Coronary artery (tissue), 2 donors: ENCODE measurements at regions not wholly inside any gene's neighbourhood (a gene's known extent, or its start where the extent isn't known, plus 50 kb on each side); places are given as distances from the start of the nearest gene placed in this dataset.

ENCODE experiments used
- DNase-seq: peaks from one replicate; pipeline ENCODE4 v3.0.0-alpha.2; 2017; ENCODE audit warnings: low spot score
- H3K27ac ChIP-seq, 2 donors: fragments of 200-600 bp; sonication (generic); one replicate each; pipeline ENCODE4 v1.5.1; 2016 to 2019
- H3K4me3 ChIP-seq: fragments of 200-600 bp; sonication (generic); 2 replicates; pipeline ENCODE4 v1.5.1; 2016; ENCODE audit warnings: mild to moderate bottlenecking, moderate library complexity
- TF ChIP-seq, protein P1 (sequence below): fragments of 200-600 bp; sonication (generic); IDR thresholded peaks from one replicate; pipeline ENCODE4 v1.5.1; 2019; ENCODE audit warnings: antibody characterized with exemption

DNA sequence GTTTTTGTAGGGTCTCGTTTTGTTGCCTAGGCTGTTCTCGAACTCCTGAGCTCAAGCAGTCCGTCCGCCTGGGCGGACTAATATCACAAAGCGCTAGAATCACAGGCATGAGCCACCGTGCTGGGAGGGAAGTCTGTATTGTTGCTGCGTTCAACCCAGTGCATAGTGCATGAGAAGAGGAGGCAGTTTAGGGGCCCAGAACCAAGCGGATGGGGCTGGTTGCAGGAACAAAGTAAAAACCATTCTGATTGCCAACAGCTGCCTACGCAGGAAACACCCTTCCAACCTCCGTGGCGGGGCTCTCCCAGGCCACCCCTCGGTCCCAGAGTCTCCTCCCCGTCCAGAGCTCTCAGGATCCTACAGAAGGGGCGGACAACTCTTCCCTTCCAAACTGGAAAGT lies 87.1 kb downstream of the ANXA2R start:
- Histone ChIP-seq H3K4me3 (no peak overlapping the region), H3K27ac (no peak overlapping the region)
- TF ChIP-seq, protein P1, sequence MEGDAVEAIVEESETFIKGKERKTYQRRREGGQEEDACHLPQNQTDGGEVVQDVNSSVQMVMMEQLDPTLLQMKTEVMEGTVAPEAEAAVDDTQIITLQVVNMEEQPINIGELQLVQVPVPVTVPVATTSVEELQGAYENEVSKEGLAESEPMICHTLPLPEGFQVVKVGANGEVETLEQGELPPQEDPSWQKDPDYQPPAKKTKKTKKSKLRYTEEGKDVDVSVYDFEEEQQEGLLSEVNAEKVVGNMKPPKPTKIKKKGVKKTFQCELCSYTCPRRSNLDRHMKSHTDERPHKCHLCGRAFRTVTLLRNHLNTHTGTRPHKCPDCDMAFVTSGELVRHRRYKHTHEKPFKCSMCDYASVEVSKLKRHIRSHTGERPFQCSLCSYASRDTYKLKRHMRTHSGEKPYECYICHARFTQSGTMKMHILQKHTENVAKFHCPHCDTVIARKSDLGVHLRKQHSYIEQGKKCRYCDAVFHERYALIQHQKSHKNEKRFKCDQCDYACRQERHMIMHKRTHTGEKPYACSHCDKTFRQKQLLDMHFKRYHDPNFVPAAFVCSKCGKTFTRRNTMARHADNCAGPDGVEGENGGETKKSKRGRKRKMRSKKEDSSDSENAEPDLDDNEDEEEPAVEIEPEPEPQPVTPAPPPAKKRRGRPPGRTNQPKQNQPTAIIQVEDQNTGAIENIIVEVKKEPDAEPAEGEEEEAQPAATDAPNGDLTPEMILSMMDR = no peak
- no peak for DNase-seq

DNA sequence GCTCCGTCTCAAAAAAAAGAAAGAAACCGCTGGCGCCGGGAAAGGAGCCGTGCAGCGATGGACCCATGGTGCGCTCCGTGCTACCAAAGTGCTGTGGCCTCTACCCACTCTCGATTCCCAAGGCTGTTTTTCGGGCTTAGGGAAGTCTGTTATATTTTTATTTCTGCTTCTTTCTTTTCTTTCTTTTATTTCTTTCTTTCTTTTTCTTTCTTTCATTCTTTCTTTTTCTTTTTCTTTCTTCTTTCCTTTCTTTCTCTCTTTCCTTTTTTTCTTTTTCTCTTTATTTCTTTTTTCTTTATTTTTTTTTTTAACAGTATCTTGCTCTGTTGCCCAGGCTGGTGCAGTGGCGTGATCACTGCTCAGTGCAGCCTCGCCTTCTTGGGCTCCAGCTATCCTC lies 87.5 kb downstream of the ANXA2R start:
- H3K4me3 ChIP-seq = peak overlapping the region; percentile 73
- no peak for DNase-seq
- TF ChIP-seq, protein P1 = no peak
- H3K27ac ChIP-seq = no peak overlapping the region

DNA sequence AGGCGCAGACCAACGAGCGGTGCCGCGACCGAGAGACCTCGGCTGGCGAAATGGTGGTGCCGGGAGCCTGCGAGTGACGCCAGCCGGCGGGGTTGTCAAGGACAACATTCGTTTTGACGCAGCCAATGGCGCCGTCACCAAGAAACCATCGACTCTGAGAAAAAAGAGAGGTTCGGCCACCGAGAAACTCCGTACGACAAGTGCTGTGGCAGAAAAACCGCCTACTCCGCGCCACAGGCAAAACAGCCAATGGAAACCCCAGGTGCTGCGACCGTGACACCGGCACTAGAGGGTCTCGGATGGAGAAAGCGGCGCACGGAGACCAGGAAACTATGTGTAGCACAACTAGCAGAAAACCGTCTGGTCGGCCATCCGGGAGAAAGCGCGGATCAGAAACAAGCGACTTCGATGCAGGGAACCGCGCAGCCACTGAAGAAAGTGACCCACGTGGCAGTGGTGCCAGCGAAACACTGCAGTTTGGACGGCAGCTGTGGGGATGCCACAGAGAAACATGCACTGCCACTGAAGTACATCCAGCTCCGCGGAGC lies 88.8 kb downstream of the ANXA2R start:
- TF ChIP-seq, protein P1 = no peak
- H3K27ac ChIP-seq = peak overlapping the region; percentile 90 to 91
- DNase-seq = peak; percentile 78
- peak overlapping the region; percentile 73 for H3K4me3 ChIP-seq

DNA sequence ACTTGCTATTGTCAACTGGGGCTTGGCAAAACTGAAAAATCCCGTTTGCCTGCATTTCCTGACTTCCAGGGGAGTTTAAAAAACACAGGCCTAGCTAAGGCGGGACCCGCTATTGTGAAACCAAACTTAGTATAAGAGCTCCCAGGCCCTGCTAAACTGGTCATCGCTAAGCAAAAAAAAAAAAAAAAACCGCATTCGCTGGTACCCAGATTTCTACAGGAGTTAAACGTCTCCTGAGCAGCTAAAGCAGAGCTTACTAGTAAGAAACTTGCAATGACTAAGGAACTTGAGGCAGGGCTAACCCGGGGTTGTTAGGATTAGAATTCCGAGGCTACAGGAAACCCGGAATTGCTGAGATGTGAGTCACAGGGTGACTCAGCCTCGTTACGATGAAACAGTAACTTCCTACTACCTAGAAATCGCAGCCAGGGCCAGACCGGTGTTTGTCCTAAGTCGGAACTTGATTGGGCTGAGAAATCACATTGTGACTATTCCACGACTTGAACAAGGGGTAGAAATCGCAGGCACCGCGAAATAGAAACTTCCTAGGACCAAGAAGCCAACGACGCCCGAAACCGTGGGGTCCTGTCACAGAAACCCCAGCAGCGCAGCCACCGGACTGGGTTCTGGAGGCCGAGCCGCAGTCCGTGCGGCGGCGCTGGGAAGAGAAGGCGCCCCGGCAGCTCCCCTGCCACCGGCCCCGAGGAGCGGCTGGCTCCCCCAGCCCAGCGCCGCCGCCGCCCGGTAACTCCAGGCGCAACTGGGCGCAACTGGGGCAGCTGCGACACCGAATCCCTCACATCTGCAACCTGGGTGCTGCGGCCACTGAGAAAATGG lies 89.4 kb downstream of the ANXA2R start:
- Histone ChIP-seq H3K27ac (peak overlapping the region; percentile 90 to 91), H3K4me3 (peak overlapping the region; percentile 73)
- TF ChIP-seq, protein P1 = no peak
- peak; percentile 88 for DNase-seq

DNA sequence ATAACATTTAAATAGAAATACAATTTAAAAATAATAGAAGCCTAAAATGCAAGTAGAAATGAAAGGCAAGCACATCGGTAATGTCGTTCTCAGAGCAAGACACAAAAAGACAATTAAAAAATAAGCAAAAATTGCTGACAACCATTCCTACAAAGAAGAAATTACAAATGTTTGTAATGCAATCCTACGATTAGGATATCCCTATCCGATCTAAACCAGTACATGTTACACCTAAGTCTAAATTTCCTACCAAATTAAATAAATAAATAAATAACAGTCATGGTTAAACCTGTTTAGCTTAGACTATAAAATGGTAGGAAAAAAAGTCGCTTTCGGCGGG lies 90.0 kb downstream of the ANXA2R start:
- peak overlapping the region; percentile 90 to 91 for H3K27ac ChIP-seq
- TF ChIP-seq, protein P1 = no peak
- DNase-seq = no peak
- peak overlapping the region; percentile 73 for H3K4me3 ChIP-seq

DNA sequence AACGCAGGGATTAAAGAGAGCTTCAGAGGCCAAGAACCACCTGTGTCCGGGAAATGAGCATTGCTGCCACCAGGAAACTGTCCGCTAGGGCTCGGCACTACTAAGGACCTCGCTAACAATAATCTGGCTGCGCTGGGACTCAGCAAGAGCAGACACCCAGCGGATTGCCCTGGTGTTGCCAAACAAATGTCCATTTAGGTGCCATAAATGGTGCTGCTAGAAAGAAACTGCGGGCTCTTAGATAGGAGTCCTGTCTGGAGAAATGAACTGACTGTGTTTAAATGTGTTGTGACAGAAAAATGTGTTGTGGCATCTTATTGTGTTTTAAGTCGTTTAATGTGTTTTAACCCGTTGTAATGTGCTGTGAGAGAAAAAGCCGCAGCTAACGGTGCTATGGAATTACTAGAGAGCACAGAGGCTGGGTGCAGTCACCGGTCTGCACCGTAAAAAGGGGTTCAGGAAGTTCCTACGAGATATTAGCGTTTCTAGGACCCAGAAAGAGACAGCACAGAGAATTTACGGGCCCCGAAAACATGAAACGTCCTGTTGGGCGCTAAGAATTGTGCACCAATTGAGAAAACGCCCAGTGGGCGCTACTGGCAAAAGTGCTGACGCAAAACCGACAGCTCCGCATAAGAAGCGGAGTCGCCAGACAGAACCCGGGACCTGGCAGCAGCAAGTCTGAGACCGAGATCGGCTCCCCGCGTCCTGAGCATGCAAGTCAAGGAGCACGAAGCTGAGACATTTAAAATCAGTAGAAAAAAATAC lies 90.6 kb downstream of the ANXA2R start:
- H3K27ac ChIP-seq = peak overlapping the region; percentile 75 to 91
- H3K4me3 ChIP-seq = peak overlapping the region; percentile 73
- DNase-seq = no peak
- TF ChIP-seq, protein P1 = peak; percentile 16
